SK-N-SH treated with all-trans-retinoic acid at 6 μM for 48 hours (cell line): ENCODE measurements at regions not wholly inside any gene's neighbourhood (a gene's known extent, or its start where the extent isn't known, plus 50 kb on each side); places are given as distances from the start of the nearest gene placed in this dataset.
"Not testable (repeated sequence)": the region's sequence is repeated elsewhere in the genome, so short reads cannot be mapped to it uniquely, and the experiment has no call there.

Experiments used
- ATAC-seq: fragments of 200-7000 bp; cut with Tn5 transposase; 3 replicates; pipeline ENCODE4 v1.9.1; 2020; ENCODE audit warnings: mild to moderate bottlenecking, moderate library complexity
- ARNTL ChIP-seq: fragments of 450-650 bp; formaldehyde crosslinking; IDR thresholded peaks from 2 replicates; pipeline ENCODE4 v1.5.0; 2020; ENCODE audit warnings: low read depth, mild to moderate bottlenecking, moderate library complexity, borderline replicate concordance
- BACH2 ChIP-seq: fragments of 250-450 bp; sonication (Bioruptor Pico); IDR thresholded peaks from 2 replicates; pipeline ENCODE4 v1.9.0; 2021; ENCODE audit warnings: mild to moderate bottlenecking, borderline replicate concordance
- CSDC2 ChIP-seq: fragments of 250-450 bp; sonication (Bioruptor Pico); IDR thresholded peaks from 2 replicates; pipeline ENCODE4 v1.5.0; 2020; ENCODE audit warnings: mild to moderate bottlenecking, moderate library complexity
- ESRRG ChIP-seq: fragments of 250-450 bp; sonication (Bioruptor Pico); IDR thresholded peaks from 2 replicates; pipeline ENCODE4 v1.6.1; 2021; ENCODE audit warnings: mild to moderate bottlenecking
- GLIS3 ChIP-seq: fragments of 250-450 bp; sonication (Bioruptor Pico); IDR thresholded peaks from 2 replicates; pipeline ENCODE4 v1.5.0; 2020; ENCODE audit warnings: mild to moderate bottlenecking, moderate library complexity
- ISL1 ChIP-seq: fragments of 250-450 bp; sonication (Bioruptor Pico); IDR thresholded peaks from 2 replicates; pipeline ENCODE4 v2.1.2; 2022; ENCODE audit warnings: mild to moderate bottlenecking, moderate library complexity
- OSR1 ChIP-seq: fragments of 250-450 bp; sonication (Bioruptor Pico); IDR thresholded peaks from 2 replicates; pipeline ENCODE4 v1.8.0; 2022; ENCODE audit warnings: moderate library complexity, mild to moderate bottlenecking, inconsistent platforms
- PPARA ChIP-seq: fragments of 250-450 bp; sonication (Bioruptor Pico); IDR thresholded peaks from 2 replicates; pipeline ENCODE4 v1.5.0; 2020; ENCODE audit warnings: mild to moderate bottlenecking, borderline replicate concordance
- SNAI2 ChIP-seq: fragments of 250-450 bp; sonication (Bioruptor Pico); IDR thresholded peaks from 2 replicates; pipeline ENCODE4 v1.5.0; 2020; ENCODE audit warnings: mild to moderate bottlenecking, moderate library complexity
- TCF4 ChIP-seq: fragments of 250-450 bp; sonication (Bioruptor Pico); IDR thresholded peaks from 2 replicates; pipeline ENCODE4 v1.8.0; 2021; ENCODE audit warnings: mild to moderate bottlenecking, moderate library complexity, borderline replicate concordance
- TOX ChIP-seq: fragments of 250-450 bp; sonication (Bioruptor Pico); IDR thresholded peaks from 2 replicates; pipeline ENCODE4 v1.8.0; 2021; ENCODE audit warnings: mild to moderate bottlenecking, moderate library complexity, borderline replicate concordance
- ZC3H10 ChIP-seq: fragments of 250-450 bp; sonication (Bioruptor Pico); IDR thresholded peaks from 2 replicates; pipeline ENCODE4 v1.5.1; 2021; ENCODE audit warnings: mild to moderate bottlenecking, moderate library complexity
- ZFP3 ChIP-seq: fragments of 250-450 bp; sonication (Bioruptor Pico); IDR thresholded peaks from 2 replicates; pipeline ENCODE4 v1.5.0; 2020; ENCODE audit warnings: mild to moderate bottlenecking, moderate library complexity
- ZFP30 ChIP-seq: fragments of 450-650 bp; formaldehyde crosslinking; IDR thresholded peaks from 2 replicates; pipeline ENCODE4 v1.5.0; 2022; ENCODE audit warnings: mild to moderate bottlenecking, moderate library complexity
- ZNF565 ChIP-seq: fragments of 450-650 bp; formaldehyde crosslinking; conservative IDR thresholded peaks from 2 replicates; pipeline ENCODE4 v1.5.0; 2020; ENCODE audit warnings: low read depth, mild to moderate bottlenecking, moderate library complexity
- ZNF70 ChIP-seq: fragments of 450-650 bp; formaldehyde crosslinking; IDR thresholded peaks from 2 replicates; pipeline ENCODE4 v1.5.0; 2020; ENCODE audit warnings: mild to moderate bottlenecking, moderate library complexity
- ZNF8 ChIP-seq: fragments of 450-650 bp; formaldehyde crosslinking; IDR thresholded peaks from 2 replicates; pipeline ENCODE4 v1.5.0; 2020; ENCODE audit warnings: mild to moderate bottlenecking, moderate library complexity
- TF ChIP-seq, protein P1 (sequence below): fragments of 250-450 bp; sonication (Bioruptor Pico); IDR thresholded peaks from 2 replicates; pipeline ENCODE4 v1.8.0; 2021; ENCODE audit warnings: low read depth, mild to moderate bottlenecking, moderate library complexity, borderline replicate concordance
- TF ChIP-seq, protein P2 (sequence below): fragments of 250-450 bp; sonication (Bioruptor Pico); IDR thresholded peaks from 2 replicates; pipeline ENCODE4 v1.5.1; 2021; ENCODE audit warnings: mild to moderate bottlenecking, moderate library complexity
- TF ChIP-seq, protein P3 (sequence below): fragments of 250-450 bp; sonication (Bioruptor Pico); IDR thresholded peaks from 2 replicates; pipeline ENCODE4 v1.8.0; 2020; ENCODE audit warnings: mild to moderate bottlenecking, moderate library complexity, borderline replicate concordance
- TF ChIP-seq, protein P4 (sequence below): fragments of 250-450 bp; sonication (Bioruptor Pico); IDR thresholded peaks from 2 replicates; pipeline ENCODE4 v1.5.1; 2020; ENCODE audit warnings: low read depth, mild to moderate bottlenecking, moderate library complexity

DNA sequence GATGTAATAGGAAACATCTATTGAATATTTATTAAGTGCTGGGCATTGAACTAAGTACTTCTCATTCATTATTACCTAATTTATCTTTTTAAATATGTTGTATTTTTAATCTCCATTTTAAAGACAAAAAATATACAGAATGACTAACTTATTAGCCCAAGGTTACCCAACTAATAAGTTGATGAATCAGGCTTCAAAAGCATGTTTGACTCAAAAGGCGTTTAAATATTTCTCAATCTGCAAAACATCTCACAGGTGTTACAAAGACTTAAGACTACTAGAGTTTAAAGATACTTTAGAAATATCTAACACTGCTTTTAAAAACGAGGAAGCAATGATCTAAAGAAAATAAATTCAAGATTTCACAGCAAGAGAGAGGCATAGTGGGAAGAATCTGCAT lies 457.4 kb upstream of the DCN start:
- ATAC-seq: no peak
- TF ChIP-seq ZFP30 (CRISPR knock-in tag) (no peak), ZNF70 (no peak), ZC3H10 (CRISPR knock-in tag) (no peak), ARNTL (CRISPR knock-in tag) (no peak), GLIS3 (CRISPR knock-in tag) (no peak), BACH2 (no peak), ZFP3 (CRISPR knock-in tag) (no peak), SNAI2 (no peak), ZNF565 (CRISPR knock-in tag) (no peak), CSDC2 (no peak), PPARA (CRISPR knock-in tag) (no peak), OSR1 (CRISPR knock-in tag) (no peak), ESRRG (CRISPR knock-in tag) (no peak), TOX (CRISPR knock-in tag) (no peak)
- TF ChIP-seq, protein P1, sequence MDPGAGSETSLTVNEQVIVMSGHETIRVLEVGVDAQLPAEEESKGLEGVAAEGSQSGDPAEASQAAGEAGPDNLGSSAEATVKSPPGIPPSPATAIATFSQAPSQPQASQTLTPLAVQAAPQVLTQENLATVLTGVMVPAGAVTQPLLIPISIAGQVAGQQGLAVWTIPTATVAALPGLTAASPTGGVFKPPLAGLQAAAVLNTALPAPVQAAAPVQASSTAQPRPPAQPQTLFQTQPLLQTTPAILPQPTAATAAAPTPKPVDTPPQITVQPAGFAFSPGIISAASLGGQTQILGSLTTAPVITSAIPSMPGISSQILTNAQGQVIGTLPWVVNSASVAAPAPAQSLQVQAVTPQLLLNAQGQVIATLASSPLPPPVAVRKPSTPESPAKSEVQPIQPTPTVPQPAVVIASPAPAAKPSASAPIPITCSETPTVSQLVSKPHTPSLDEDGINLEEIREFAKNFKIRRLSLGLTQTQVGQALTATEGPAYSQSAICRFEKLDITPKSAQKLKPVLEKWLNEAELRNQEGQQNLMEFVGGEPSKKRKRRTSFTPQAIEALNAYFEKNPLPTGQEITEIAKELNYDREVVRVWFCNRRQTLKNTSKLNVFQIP (CRISPR knock-in tag): no peak
- TF ChIP-seq, protein P2, sequence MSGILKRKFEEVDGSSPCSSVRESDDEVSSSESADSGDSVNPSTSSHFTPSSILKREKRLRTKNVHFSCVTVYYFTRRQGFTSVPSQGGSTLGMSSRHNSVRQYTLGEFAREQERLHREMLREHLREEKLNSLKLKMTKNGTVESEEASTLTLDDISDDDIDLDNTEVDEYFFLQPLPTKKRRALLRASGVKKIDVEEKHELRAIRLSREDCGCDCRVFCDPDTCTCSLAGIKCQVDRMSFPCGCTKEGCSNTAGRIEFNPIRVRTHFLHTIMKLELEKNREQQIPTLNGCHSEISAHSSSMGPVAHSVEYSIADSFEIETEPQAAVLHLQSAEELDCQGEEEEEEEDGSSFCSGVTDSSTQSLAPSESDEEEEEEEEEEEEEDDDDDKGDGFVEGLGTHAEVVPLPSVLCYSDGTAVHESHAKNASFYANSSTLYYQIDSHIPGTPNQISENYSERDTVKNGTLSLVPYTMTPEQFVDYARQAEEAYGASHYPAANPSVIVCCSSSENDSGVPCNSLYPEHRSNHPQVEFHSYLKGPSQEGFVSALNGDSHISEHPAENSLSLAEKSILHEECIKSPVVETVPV (CRISPR knock-in tag): no peak
- TF ChIP-seq, protein P3, sequence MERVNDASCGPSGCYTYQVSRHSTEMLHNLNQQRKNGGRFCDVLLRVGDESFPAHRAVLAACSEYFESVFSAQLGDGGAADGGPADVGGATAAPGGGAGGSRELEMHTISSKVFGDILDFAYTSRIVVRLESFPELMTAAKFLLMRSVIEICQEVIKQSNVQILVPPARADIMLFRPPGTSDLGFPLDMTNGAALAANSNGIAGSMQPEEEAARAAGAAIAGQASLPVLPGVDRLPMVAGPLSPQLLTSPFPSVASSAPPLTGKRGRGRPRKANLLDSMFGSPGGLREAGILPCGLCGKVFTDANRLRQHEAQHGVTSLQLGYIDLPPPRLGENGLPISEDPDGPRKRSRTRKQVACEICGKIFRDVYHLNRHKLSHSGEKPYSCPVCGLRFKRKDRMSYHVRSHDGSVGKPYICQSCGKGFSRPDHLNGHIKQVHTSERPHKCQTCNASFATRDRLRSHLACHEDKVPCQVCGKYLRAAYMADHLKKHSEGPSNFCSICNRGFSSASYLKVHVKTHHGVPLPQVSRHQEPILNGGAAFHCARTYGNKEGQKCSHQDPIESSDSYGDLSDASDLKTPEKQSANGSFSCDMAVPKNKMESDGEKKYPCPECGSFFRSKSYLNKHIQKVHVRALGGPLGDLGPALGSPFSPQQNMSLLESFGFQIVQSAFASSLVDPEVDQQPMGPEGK (CRISPR knock-in tag): no peak

DNA sequence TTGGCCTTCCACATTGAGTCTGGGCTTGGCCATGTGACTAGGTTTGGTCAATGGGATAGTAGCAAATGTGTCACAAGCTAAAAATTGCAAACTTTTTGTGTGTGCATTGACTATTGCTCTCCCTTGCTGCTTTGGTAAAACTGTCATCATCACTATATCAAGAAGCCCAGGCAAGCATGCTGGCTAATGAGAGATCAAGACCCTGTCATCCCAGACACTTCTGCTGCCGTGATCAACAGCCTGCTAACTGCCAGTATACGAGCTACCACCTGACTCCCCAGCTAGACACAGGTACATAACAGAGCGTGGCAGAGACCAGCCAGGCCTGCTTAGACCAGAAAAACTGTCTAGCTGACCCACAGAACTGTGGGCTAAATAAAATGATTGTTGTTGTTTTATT lies 456.7 kb upstream of the DCN start:
- TF ChIP-seq ZNF8 (CRISPR knock-in tag) (no peak), ZNF565 (CRISPR knock-in tag) (no peak), ZFP3 (CRISPR knock-in tag) (no peak)
- ATAC-seq: no peak

DNA sequence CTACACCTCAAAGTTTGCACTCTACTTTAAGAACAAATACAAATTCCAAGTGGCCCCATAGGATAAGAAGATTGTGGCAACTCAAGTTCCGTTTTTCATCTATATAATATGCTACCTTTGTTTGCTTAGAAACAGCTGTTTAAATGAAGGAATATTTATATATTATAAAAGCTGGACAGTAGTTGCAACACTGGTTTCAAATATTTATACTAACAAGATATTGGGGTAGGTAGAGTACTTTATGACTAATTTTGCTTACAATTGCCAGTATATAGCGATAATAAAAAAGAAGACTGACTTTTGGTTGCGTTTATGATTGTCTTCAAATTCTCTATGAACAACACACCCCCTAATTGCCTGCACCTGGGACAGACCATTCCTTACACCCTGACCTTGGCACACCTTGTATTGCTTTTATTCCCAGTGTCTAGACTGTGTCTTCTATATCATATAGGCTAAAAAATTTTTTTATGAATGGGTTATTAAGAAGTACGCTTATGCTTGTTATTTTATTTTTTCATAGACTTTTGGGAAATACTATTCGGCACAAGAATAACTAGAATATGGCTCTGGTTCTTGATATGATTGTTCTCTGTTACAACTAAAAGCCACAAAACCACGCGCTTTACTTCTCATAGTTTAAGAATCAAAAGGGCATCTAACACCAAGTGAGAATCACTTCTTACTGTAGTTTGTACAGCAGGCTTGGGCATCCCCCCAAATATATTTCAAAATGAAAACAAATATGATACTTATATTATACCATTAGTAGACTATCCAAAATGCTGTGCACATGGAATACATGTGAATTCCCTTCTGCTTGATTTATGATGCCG lies 455.4 kb upstream of the DCN start:
- TF ChIP-seq ZNF70 (no peak), SNAI2 (no peak)
- TF ChIP-seq, all 23 proteins: peak for 0
- ATAC-seq: no peak

DNA sequence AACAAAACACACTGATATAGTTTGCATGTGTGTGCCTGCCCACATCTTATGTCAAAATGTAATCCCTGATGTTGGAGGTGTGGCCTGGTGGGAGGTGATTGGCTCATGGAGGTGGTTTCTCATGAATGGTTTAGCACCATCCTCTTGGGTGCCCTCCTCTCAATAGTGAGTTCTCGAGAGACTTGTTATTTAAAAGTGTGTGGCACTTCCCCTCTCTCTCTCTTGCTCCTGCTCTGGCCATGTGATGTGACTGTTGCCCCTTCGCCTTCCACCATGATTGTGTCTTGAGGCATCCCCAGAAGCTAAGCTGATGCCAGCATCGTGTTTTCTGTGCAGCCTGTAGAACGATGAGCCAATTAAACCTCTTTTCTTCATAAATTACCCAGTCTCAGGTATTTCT lies 454.1 kb upstream of the DCN start:
- ATAC-seq: no peak
- TF ChIP-seq CSDC2 (no peak), ZFP3 (CRISPR knock-in tag) (no peak), ISL1 (no peak), GLIS3 (CRISPR knock-in tag) (no peak), ZFP30 (CRISPR knock-in tag) (no peak), TOX (CRISPR knock-in tag) (no peak)

DNA sequence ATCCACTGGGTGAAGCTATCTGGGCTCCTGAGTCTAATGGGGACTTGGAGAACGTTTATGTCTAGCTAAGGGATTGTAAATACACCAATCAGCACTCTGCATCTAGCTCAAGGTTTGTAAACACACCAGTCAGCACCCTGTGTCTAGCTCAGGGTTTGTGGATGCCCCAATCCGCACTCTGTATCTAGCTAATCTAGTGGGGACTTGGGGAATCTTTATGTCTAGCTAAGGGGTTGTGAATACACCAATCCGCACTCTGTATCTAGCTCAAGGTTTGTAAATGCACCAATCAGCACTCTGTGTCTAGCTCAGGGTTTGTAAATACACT lies 451.7 kb upstream of the DCN start:
- not testable (repeated sequence) for ATAC-seq

DNA sequence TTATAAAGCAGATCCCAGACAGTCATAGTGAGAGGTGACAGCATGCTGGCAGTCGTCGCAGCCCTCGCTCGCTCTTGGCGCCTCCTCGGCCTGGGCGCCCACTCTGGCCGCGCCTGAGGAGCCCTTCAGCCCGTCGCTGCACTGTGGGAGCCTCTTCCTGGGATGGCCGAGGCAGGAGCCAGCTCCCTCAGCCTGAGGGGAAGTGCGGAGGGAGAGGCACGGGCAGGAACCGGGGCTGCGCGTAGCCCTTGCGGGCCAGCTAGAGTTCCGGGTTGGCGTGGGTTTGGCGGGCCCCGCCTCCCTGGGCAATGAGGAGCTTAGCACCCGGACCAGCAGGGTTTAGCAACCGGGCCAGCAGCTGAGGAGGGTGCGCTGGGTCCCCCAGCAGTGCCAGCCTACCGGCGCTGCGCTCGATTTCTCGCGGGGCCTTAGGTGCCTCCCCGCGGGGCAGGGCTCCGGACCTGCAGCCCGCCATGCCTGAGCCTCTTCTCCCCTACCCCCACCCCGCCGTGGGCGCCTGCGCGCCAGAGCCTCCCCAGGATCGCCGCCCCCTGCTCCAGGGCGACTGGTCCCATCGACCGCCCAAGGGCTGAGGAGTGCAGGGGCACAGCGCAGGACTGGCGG lies 451.2 kb upstream of the DCN start:
- ATAC-seq: no peak
- no peak for TF ChIP-seq ZNF8 (CRISPR knock-in tag)
- no peak for TF ChIP-seq CSDC2
- TF ChIP-seq, protein P3 (CRISPR knock-in tag): no peak
- no peak for TF ChIP-seq OSR1 (CRISPR knock-in tag)
- no peak for TF ChIP-seq SNAI2
- TF ChIP-seq GLIS3 (CRISPR knock-in tag): no peak
- no peak for TF ChIP-seq TOX (CRISPR knock-in tag)
- no peak for TF ChIP-seq ZFP30 (CRISPR knock-in tag)
- TF ChIP-seq PPARA (CRISPR knock-in tag): no peak
- TF ChIP-seq, protein P1 (CRISPR knock-in tag): no peak
- no peak for TF ChIP-seq ARNTL (CRISPR knock-in tag)
- no peak for TF ChIP-seq ESRRG (CRISPR knock-in tag)
- no peak for TF ChIP-seq ZNF70
- TF ChIP-seq TCF4 (CRISPR knock-in tag): no peak
- TF ChIP-seq, protein P4, sequence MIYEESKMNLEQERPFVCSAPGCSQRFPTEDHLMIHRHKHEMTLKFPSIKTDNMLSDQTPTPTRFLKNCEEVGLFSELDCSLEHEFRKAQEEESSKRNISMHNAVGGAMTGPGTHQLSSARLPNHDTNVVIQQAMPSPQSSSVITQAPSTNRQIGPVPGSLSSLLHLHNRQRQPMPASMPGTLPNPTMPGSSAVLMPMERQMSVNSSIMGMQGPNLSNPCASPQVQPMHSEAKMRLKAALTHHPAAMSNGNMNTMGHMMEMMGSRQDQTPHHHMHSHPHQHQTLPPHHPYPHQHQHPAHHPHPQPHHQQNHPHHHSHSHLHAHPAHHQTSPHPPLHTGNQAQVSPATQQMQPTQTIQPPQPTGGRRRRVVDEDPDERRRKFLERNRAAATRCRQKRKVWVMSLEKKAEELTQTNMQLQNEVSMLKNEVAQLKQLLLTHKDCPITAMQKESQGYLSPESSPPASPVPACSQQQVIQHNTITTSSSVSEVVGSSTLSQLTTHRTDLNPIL (CRISPR knock-in tag): no peak
